ENCODE measurements at regions not wholly inside any gene's neighbourhood (a gene's known extent, or its start where the extent isn't known, plus 50 kb on each side); places are given as distances from the start of the nearest gene placed in this dataset.

DNA sequence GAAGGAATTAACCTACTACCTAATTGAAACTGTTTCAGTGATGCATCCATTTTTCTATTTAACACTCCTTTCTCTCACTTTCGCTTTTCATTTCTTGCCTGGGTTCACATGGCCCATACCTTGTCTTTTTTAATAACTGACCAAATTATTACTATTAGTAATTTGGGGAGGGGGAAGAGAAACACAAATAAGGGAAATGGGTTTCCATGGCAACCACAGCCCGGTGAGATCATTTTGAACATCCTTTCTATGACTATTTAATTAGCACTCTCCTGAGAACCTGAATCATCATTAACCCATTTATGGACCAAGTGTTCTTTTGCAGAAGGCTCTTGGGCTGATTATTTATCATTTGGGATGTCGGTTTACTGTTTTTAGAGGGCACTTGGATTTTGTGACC, 628.2 kb upstream of the SALL1 start:
- intact Hi-C loops (cut with DNase I): no loop called here
- no peak for DNase-seq (ENCODE audit: extremely low spot score in 2 of 2)
- Histone ChIP-seq H3K4me1 (no peaks in the 10 kb centered on the region), H3K4me3 (no peak overlapping the region), H3K27ac (no peak overlapping the region), H3K9me3 (no peaks in the 10 kb centered on the region), H3K27me3 (no peaks in the 10 kb centered on the region), H3K36me3 (no peaks in the 10 kb centered on the region)
- TF ChIP-seq POLR2AphosphoS5 (IDR thresholded peaks at IDR 0.05; ENCODE audit: insufficient read depth in 1 of 2, low read depth in 1 of 2) (no peak), POLR2A (IDR thresholded peaks at IDR 0.05) (no peak)
- TF ChIP-seq, protein P1, sequence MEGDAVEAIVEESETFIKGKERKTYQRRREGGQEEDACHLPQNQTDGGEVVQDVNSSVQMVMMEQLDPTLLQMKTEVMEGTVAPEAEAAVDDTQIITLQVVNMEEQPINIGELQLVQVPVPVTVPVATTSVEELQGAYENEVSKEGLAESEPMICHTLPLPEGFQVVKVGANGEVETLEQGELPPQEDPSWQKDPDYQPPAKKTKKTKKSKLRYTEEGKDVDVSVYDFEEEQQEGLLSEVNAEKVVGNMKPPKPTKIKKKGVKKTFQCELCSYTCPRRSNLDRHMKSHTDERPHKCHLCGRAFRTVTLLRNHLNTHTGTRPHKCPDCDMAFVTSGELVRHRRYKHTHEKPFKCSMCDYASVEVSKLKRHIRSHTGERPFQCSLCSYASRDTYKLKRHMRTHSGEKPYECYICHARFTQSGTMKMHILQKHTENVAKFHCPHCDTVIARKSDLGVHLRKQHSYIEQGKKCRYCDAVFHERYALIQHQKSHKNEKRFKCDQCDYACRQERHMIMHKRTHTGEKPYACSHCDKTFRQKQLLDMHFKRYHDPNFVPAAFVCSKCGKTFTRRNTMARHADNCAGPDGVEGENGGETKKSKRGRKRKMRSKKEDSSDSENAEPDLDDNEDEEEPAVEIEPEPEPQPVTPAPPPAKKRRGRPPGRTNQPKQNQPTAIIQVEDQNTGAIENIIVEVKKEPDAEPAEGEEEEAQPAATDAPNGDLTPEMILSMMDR (IDR thresholded peaks at IDR 0.05): no peak

DNA sequence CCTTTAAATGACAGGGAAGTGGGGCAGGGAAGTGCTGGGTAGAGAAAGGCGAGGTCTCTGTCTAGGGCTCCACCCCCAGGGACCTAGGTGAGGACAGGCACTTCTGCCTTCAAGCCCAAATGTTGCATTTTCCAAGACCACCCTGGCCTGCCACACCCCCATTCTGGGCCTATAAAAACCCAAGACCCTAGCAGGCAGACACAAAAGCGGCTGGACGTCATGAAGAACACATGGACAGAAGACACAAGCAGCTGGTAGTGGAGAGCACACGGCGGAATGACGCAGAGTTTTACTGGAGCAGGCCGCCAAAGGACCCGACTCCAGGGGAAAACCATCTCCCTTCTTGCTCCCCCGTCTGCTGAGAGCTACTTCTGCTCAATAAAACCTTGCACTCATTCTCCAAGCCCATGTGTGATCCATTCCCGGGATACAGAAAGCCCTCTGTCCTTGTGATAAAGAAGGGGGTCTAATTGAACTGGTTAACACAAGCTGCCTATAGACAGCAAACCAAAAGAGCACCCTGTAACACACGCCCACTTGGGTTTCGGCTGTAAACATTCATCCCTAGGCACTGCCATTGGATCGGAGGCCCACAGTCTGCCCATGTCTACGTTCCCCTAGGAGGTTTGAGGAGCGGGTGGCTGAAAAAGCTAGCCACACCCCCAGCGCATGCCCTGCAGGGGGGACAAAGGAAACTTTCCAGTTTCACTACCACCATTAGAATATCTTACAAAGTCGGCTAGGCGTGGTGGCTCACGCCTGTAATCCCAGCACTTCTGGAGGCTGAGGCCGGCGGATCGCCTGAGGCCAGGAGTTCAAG, 622.2 kb upstream of the SALL1 start:
- no peak overlapping the region for H3K4me3 ChIP-seq
- no peaks in the 10 kb centered on the region for H3K36me3 ChIP-seq
- DNase-seq (ENCODE audit: extremely low spot score in 2 of 2): no peak
- H3K27ac ChIP-seq: no peak overlapping the region
- intact Hi-C loops (cut with DNase I): no loop called here
- H3K9me3 ChIP-seq: no peaks in the 10 kb centered on the region
- TF ChIP-seq POLR2AphosphoS5 (IDR thresholded peaks at IDR 0.05; ENCODE audit: insufficient read depth in 1 of 2, low read depth in 1 of 2) (no peak), POLR2A (IDR thresholded peaks at IDR 0.05) (no peak)
- TF ChIP-seq, protein P1 (IDR thresholded peaks at IDR 0.05): no peak
- H3K4me1 ChIP-seq: no peaks in the 10 kb centered on the region
- H3K27me3 ChIP-seq: no peaks in the 10 kb centered on the region

DNA sequence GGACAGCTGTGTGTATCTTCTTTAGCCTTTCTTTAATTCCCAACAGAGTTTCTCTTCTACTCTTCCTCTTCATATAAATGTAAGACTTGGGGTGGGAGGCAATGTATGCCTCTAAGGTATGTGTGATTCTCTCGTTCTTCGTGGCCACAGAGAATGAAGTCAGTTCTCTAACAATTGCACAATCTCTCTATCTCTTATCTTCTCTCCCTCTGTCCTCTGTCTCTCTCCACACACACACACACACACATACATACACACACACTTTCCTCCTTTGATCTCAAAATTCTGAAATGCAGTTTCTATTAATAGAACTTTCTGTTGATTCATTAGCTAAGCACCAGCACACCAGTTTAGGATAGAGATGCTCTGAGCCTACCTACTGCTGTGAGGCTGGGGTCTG, 615.7 kb upstream of the SALL1 start:
- Histone ChIP-seq H3K27me3 (no peaks in the 10 kb centered on the region), H3K36me3 (no peaks in the 10 kb centered on the region), H3K4me3 (no peak overlapping the region), H3K9me3 (no peaks in the 10 kb centered on the region), H3K27ac (no peak overlapping the region), H3K4me1 (no peaks in the 10 kb centered on the region)
- no peak for DNase-seq (ENCODE audit: extremely low spot score in 2 of 2)
- TF ChIP-seq, protein P1 (IDR thresholded peaks at IDR 0.05): no peak
- no peak for TF ChIP-seq POLR2A (IDR thresholded peaks at IDR 0.05)
- TF ChIP-seq POLR2AphosphoS5 (IDR thresholded peaks at IDR 0.05; ENCODE audit: insufficient read depth in 1 of 2, low read depth in 1 of 2): no peak
- intact Hi-C loops (cut with DNase I): no loop called here

DNA sequence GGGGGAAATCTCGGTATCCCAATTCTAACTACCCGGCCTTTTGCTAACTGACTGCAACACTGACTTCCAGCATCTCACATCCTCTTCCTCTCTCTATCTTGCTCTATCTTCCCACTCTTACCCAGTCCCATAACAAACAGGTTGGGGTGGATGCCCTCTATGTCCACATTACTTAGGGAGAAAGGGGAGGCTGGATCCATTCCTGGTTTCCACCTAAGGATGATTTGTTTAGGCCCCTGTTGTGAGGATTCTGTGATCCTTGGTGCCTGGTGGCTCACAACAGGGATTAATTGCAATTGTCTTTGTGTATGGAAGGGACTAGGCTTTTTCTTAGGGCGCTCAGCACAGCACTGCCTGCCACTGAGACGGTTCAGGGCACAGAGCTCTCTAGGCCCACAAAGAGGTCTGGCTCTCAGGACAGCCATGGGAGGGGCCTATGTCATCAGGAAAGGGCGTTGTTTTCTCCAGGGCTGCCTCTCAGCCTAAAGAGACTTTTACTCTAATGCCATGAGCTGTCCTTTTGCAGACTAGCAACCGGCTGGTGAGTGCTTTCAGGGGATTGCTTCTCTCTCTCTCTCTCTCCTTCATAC, 612.1 kb upstream of the SALL1 start:
- intact Hi-C loops (cut with DNase I): no loop called here
- no peak overlapping the region for H3K4me3 ChIP-seq

DNA sequence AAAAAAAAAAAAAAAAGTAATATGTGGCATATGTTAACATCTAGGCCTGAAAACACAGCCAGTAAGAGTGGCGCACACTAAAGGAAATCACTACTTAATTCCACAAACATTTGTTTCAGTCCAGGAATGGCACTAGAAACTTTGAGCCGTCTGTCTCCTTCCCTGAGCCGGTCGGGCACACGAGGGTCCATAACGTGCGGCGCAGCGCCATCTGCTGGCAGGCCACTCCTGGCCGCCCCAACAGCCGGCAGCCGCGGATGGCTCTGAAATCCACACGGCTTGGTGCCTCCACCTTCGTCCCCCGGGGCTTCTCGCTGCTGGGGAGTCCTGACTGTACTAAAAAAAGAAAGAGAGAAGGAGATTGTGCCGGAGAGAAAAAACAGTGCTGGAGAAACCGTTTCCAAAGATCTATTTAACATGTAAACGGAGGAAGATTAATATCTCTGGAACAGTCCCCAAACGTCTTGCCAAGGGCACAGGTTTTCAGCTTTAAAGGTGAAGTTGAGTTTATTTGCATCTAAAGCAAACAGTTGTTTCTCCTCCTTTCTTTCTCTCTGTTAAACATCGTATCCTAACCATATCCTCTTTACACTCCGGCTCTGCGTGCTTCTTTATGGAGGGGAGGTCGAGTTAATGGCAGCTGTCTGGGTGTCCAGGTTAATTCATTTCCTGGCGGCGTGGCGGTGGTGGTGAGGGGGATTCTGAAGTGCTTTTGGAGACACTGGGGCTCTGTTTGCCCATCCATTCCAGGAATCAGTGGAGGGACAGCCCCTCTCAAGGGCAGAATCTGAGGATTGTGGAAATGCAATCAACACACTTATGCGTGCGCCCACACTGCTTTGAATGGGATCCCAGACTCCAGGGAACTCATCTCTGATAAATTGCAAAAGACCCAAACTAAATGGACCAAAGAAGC, 611.3 kb upstream of the SALL1 start:
- H3K36me3 ChIP-seq: no peaks in the 10 kb centered on the region
- H3K27ac ChIP-seq: peak overlapping the region; percentile 16
- no peaks in the 10 kb centered on the region for H3K27me3 ChIP-seq
- TF ChIP-seq POLR2AphosphoS5 (IDR thresholded peaks at IDR 0.05; ENCODE audit: insufficient read depth in 1 of 2, low read depth in 1 of 2) (peak in 1 of 2 donors; percentile 62), POLR2A (IDR thresholded peaks at IDR 0.05) (no peak)
- TF ChIP-seq, protein P1 (IDR thresholded peaks at IDR 0.05): peak; percentile 45 to 88 (median 48)
- no peaks in the 10 kb centered on the region for H3K4me1 ChIP-seq
- intact Hi-C loops (cut with DNase I): no loop called here
- no peak for DNase-seq (ENCODE audit: extremely low spot score in 2 of 2)
- H3K4me3 ChIP-seq: no peak overlapping the region
- no peaks in the 10 kb centered on the region for H3K9me3 ChIP-seq

More for the DNA sequence above, 612.1 kb upstream of the SALL1 start:
- DNase-seq (ENCODE audit: extremely low spot score in 2 of 2): no peak
- Histone ChIP-seq H3K27ac (no peak overlapping the region), H3K27me3 (no peaks in the 10 kb centered on the region), H3K9me3 (no peaks in the 10 kb centered on the region), H3K4me1 (no peaks in the 10 kb centered on the region), H3K36me3 (no peaks in the 10 kb centered on the region)
- TF ChIP-seq POLR2A (IDR thresholded peaks at IDR 0.05): no peak

Measured in vagina (tissue), 2 donors.